ENCODE measurements at regions not wholly inside any gene's neighbourhood (a gene's known extent, or its start where the extent isn't known, plus 50 kb on each side); places are given as distances from the start of the nearest gene placed in this dataset.
"Not testable (repeated sequence)": the region's sequence is repeated elsewhere in the genome, so short reads cannot be mapped to it uniquely, and the experiment has no call there.

GRCh38 chr11:133649040-133649439, 116.7 kb upstream of the OPCML start:
- H3K4me3 Mint-ChIP-seq: no peak overlapping the region
- H3K27me3 Mint-ChIP-seq: peaks cover 39% of the 10 kb centered on the region
- DNase-seq (ENCODE audit: extremely low spot score, unreplicated experiment): no peak
- TF ChIP-seq CTCF (conservative IDR thresholded peaks at IDR 0.05): no peak
- no peaks in the 10 kb centered on the region for H3K9me3 Mint-ChIP-seq
- H3K36me3 Mint-ChIP-seq: no peaks in the 10 kb centered on the region
- H3K4me1 Mint-ChIP-seq (ENCODE audit: unreplicated experiment): no peaks in the 10 kb centered on the region
- no peak overlapping the region for H3K27ac Mint-ChIP-seq

- DNase-seq (ENCODE audit: extremely low spot score, unreplicated experiment): no peak
Measured at GRCh38 chr11:133639408-133639807, 107.1 kb upstream of the OPCML start.

GRCh38 chr11:133638921-133639320, 106.6 kb upstream of the OPCML start:
- Mint-ChIP-seq H3K36me3 (no peaks in the 10 kb centered on the region), H3K27ac (no peak overlapping the region), H3K4me3 (no peak overlapping the region), H3K27me3 (peaks cover 24% of the 10 kb centered on the region), H3K9me3 (no peaks in the 10 kb centered on the region), H3K4me1 (ENCODE audit: unreplicated experiment) (peaks cover 10% of the 10 kb centered on the region)
- DNase-seq (ENCODE audit: extremely low spot score, unreplicated experiment): no peak
- TF ChIP-seq CTCF (conservative IDR thresholded peaks at IDR 0.05): no peak

More at GRCh38 chr11:133639408-133639807, 107.1 kb upstream of the OPCML start:
- no peak overlapping the region for H3K4me3 Mint-ChIP-seq
- H3K27me3 Mint-ChIP-seq: peaks cover 20% of the 10 kb centered on the region
- no peak for TF ChIP-seq CTCF (conservative IDR thresholded peaks at IDR 0.05)
- H3K27ac Mint-ChIP-seq: no peak overlapping the region
- H3K36me3 Mint-ChIP-seq: no peaks in the 10 kb centered on the region
- no peaks in the 10 kb centered on the region for H3K9me3 Mint-ChIP-seq
- peaks cover 10% of the 10 kb centered on the region for H3K4me1 Mint-ChIP-seq (ENCODE audit: unreplicated experiment)

GRCh38 chr11:133636711-133637355, 104.5 kb upstream of the OPCML start:
- no peaks in the 10 kb centered on the region for H3K36me3 Mint-ChIP-seq
- no peaks in the 10 kb centered on the region for H3K9me3 Mint-ChIP-seq
- H3K27ac Mint-ChIP-seq: no peak overlapping the region
- H3K4me1 Mint-ChIP-seq (ENCODE audit: unreplicated experiment): peaks cover 10% of the 10 kb centered on the region
- peaks cover 30% of the 10 kb centered on the region for H3K27me3 Mint-ChIP-seq
- TF ChIP-seq CTCF (conservative IDR thresholded peaks at IDR 0.05): no peak
- no peak overlapping the region for H3K4me3 Mint-ChIP-seq
- DNase-seq (ENCODE audit: extremely low spot score, unreplicated experiment): no peak

GRCh38 chr11:133635244-133635739, 103.0 kb upstream of the OPCML start:
- Mint-ChIP-seq H3K36me3 (no peaks in the 10 kb centered on the region), H3K27ac (no peak overlapping the region), H3K9me3 (no peaks in the 10 kb centered on the region), H3K4me1 (ENCODE audit: unreplicated experiment) (peaks cover 10% of the 10 kb centered on the region), H3K27me3 (peaks cover 30% of the 10 kb centered on the region), H3K4me3 (no peak overlapping the region)
- no peak for TF ChIP-seq CTCF (conservative IDR thresholded peaks at IDR 0.05)
- no peak for DNase-seq (ENCODE audit: extremely low spot score, unreplicated experiment)

GRCh38 chr11:133628371-133628770, 96.1 kb upstream of the OPCML start:
- H3K4me3 Mint-ChIP-seq; DNase-seq (ENCODE audit: extremely low spot score, unreplicated experiment); H3K27ac Mint-ChIP-seq; H3K4me1 Mint-ChIP-seq (ENCODE audit: unreplicated experiment); H3K9me3 Mint-ChIP-seq; H3K36me3 Mint-ChIP-seq: not testable (repeated sequence)
- peaks cover 30% of the 10 kb centered on the region for H3K27me3 Mint-ChIP-seq
